ENCODE measurements at regions not wholly inside any gene's neighbourhood (a gene's known extent, or its start where the extent isn't known, plus 50 kb on each side); places are given as distances from the start of the nearest gene placed in this dataset.

DNA sequence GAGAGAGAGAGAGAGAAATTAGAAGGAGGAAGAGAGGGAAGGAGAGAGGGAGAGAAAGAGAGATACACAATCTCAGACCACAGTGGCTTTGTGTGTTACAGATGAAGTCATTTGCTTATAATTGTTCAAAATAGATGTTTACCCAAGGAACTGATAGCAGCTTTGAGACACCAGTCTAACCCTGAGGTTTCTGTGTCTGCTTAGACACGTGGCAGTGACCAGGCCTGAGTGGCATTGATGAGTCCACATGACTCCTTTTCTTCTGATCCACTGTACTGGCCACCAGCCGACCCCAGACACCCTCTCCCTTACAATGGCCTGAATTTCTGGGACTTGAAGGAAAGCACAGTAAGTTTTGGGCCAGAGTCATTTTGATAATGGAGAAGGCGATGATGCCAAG, 104.9 kb downstream of the DUSP10 start:
- no peak overlapping the region for H3K4me3 ChIP-seq (ENCODE audit: low read length)
- TF ChIP-seq RAD21 (conservative IDR thresholded peaks at IDR 0.05): no peak
- no peak for TF ChIP-seq REST (IDR thresholded peaks at IDR 0.05; ENCODE audit: borderline replicate concordance)
- TF ChIP-seq CTCF (IDR thresholded peaks at IDR 0.05; ENCODE audit: poor library complexity, severe bottlenecking): no peak
- TF ChIP-seq SMC3 (conservative IDR thresholded peaks at IDR 0.05; ENCODE audit: poor library complexity): no peak
- no peak for TF ChIP-seq TAF1 (IDR thresholded peaks at IDR 0.05; ENCODE audit: low read depth)
- no peak for TF ChIP-seq MXI1 (conservative IDR thresholded peaks at IDR 0.05; ENCODE audit: poor library complexity, severe bottlenecking)
- no peak for TF ChIP-seq EZH2 (IDR thresholded peaks at IDR 0.05; ENCODE audit: borderline replicate concordance, insufficient read depth, low read length, poor library complexity, severe bottlenecking)
- no peak for TF ChIP-seq POLR2AphosphoS5 (IDR thresholded peaks at IDR 0.05)
- no peak for TF ChIP-seq EP300 (conservative IDR thresholded peaks at IDR 0.05; ENCODE audit: poor library complexity, severe bottlenecking)
- no peak overlapping the region for H3K27ac ChIP-seq (ENCODE audit: low read length)
- H4K20me1 ChIP-seq (ENCODE audit: insufficient read depth): no peaks in the 10 kb centered on the region
- no peaks in the 10 kb centered on the region for H3K9me3 ChIP-seq (ENCODE audit: low read length)
- H3K9ac ChIP-seq (ENCODE audit: low read length): no peak overlapping the region
- H3K36me3 ChIP-seq (ENCODE audit: insufficient read depth, low read length): no peaks in the 10 kb centered on the region
- no peaks in the 10 kb centered on the region for H3K9me2 ChIP-seq (ENCODE audit: insufficient read depth, low read length)
- no peak overlapping the region for H2AFZ ChIP-seq (ENCODE audit: low read depth, low read length)
- no peaks in the 10 kb centered on the region for H3K79me2 ChIP-seq (replicated peaks; ENCODE audit: insufficient read depth, low read length)
- H3K27me3 ChIP-seq (ENCODE audit: insufficient read depth, low read depth, low read length): no peaks in the 10 kb centered on the region
- H3K4me2 ChIP-seq (ENCODE audit: low read length): no peak overlapping the region
- H3F3A ChIP-seq (ENCODE audit: insufficient read depth, low read length, poor library complexity, severe bottlenecking): no peaks in the 10 kb centered on the region

DNA sequence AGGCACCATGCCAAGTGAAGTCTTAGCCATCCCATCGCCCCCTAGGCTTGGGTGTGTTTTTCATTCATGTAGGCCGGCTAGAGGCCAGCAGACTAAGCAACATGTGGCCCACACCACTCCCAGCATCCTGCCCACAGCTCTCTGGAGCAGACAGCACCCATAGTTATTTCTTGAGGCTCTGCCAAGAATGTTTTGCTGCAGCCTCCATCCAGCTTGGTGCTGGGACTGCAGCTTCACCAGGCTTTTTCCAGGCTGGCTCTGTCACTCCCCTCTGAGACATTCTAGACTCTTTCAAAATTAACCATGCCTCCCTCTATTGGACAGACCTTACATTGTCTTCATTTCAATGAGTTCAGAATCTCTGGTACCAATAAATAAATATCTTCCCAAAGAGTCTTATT, 104.2 kb downstream of the DUSP10 start:
- no peak overlapping the region for H2AFZ ChIP-seq (ENCODE audit: low read depth, low read length)
- no peak for TF ChIP-seq TAF1 (IDR thresholded peaks at IDR 0.05; ENCODE audit: low read depth)
- H3K4me2 ChIP-seq (ENCODE audit: low read length): no peak overlapping the region
- H3F3A ChIP-seq (ENCODE audit: insufficient read depth, low read length, poor library complexity, severe bottlenecking): no peaks in the 10 kb centered on the region
- H3K36me3 ChIP-seq (ENCODE audit: insufficient read depth, low read length): no peaks in the 10 kb centered on the region
- no peak overlapping the region for H3K4me3 ChIP-seq (ENCODE audit: low read length)
- no peaks in the 10 kb centered on the region for H3K79me2 ChIP-seq (replicated peaks; ENCODE audit: insufficient read depth, low read length)
- H4K20me1 ChIP-seq (ENCODE audit: insufficient read depth): no peaks in the 10 kb centered on the region
- H3K9me2 ChIP-seq (ENCODE audit: insufficient read depth, low read length): no peaks in the 10 kb centered on the region
- no peaks in the 10 kb centered on the region for H3K9me3 ChIP-seq (ENCODE audit: low read length)
- no peak overlapping the region for H3K27ac ChIP-seq (ENCODE audit: low read length)
- no peaks in the 10 kb centered on the region for H3K27me3 ChIP-seq (ENCODE audit: insufficient read depth, low read depth, low read length)
- H3K9ac ChIP-seq (ENCODE audit: low read length): no peak overlapping the region

- H3K4me2 ChIP-seq (ENCODE audit: low read length): no peak overlapping the region
- H3K27ac ChIP-seq (ENCODE audit: low read length): no peak overlapping the region
- no peaks in the 10 kb centered on the region for H3K9me3 ChIP-seq (ENCODE audit: low read length)
- peaks cover 3% of the 10 kb centered on the region for H3F3A ChIP-seq (ENCODE audit: insufficient read depth, low read length, poor library complexity, severe bottlenecking)
- no peak overlapping the region for H3K9ac ChIP-seq (ENCODE audit: low read length)
- H4K20me1 ChIP-seq (ENCODE audit: insufficient read depth): no peaks in the 10 kb centered on the region
- no peaks in the 10 kb centered on the region for H3K27me3 ChIP-seq (ENCODE audit: insufficient read depth, low read depth, low read length)
- no peak overlapping the region for H3K4me3 ChIP-seq (ENCODE audit: low read length)
- H3K36me3 ChIP-seq (ENCODE audit: insufficient read depth, low read length): no peaks in the 10 kb centered on the region
- H3K9me2 ChIP-seq (ENCODE audit: insufficient read depth, low read length): no peaks in the 10 kb centered on the region
- H2AFZ ChIP-seq (ENCODE audit: low read depth, low read length): no peak overlapping the region
- TF ChIP-seq EZH2 (IDR thresholded peaks at IDR 0.05; ENCODE audit: borderline replicate concordance, insufficient read depth, low read length, poor library complexity, severe bottlenecking) (no peak), POLR2AphosphoS5 (IDR thresholded peaks at IDR 0.05) (no peak), CTCF (IDR thresholded peaks at IDR 0.05; ENCODE audit: poor library complexity, severe bottlenecking) (no peak), REST (IDR thresholded peaks at IDR 0.05; ENCODE audit: borderline replicate concordance) (no peak), SMC3 (conservative IDR thresholded peaks at IDR 0.05; ENCODE audit: poor library complexity) (no peak), MXI1 (conservative IDR thresholded peaks at IDR 0.05; ENCODE audit: poor library complexity, severe bottlenecking) (no peak), EP300 (conservative IDR thresholded peaks at IDR 0.05; ENCODE audit: poor library complexity, severe bottlenecking) (no peak), TAF1 (IDR thresholded peaks at IDR 0.05; ENCODE audit: low read depth) (no peak), RAD21 (conservative IDR thresholded peaks at IDR 0.05) (no peak)
- no peaks in the 10 kb centered on the region for H3K79me2 ChIP-seq (replicated peaks; ENCODE audit: insufficient read depth, low read length)
These were observed 103.3 kb downstream of the DUSP10 start for GRCh38 chr1:221638595-221638994.
